Mesothelial cell of epicardium (in vitro differentiated cells): ENCODE measurements at regions not wholly inside any gene's neighbourhood (a gene's known extent, or its start where the extent isn't known, plus 50 kb on each side); places are given as distances from the start of the nearest gene placed in this dataset.

Experiments
- DNase-seq, 2 experiments: peaks; one replicate each; pipeline ENCODE4 v3.0.0; 2021; ENCODE audit warnings: low spot score in 2 of 2; ENCODE audit not compliant: unreplicated experiment in 2 of 2
- H3K27ac Mint-ChIP-seq: 2 replicates; pipeline ENCODE4 v1.8.0; 2021; ENCODE audit warnings: mixed read lengths
- H3K27me3 Mint-ChIP-seq: 2 replicates; pipeline ENCODE4 v1.8.0; 2021; ENCODE audit warnings: low read depth, mixed read lengths
- H3K36me3 Mint-ChIP-seq: 2 replicates; pipeline ENCODE4 v1.8.0; 2021; ENCODE audit warnings: mixed read lengths
- H3K4me1 Mint-ChIP-seq: 2 replicates; pipeline ENCODE4 v1.8.0; 2021; ENCODE audit warnings: mixed read lengths
- H3K4me3 Mint-ChIP-seq: 2 replicates; pipeline ENCODE4 v1.8.0; 2021; ENCODE audit warnings: mild to moderate bottlenecking, moderate library complexity, mixed read lengths
- H3K9me3 Mint-ChIP-seq: 2 replicates; pipeline ENCODE4 v1.8.0; 2021; ENCODE audit warnings: mixed read lengths
- CTCF ChIP-seq: fragments of 200-600 bp; sonication (generic); IDR thresholded peaks from one replicate; pipeline ENCODE4 v1.5.0; 2021; ENCODE audit warnings: antibody characterized with exemption; ENCODE audit not compliant: unreplicated experiment

GRCh38 chr7:46157931-46158330 is 236.9 kb upstream of the IGFBP3 start:
- H3K27ac Mint-ChIP-seq = no peak overlapping the region
- no peak overlapping the region for H3K4me3 Mint-ChIP-seq
- no peaks in the 10 kb centered on the region for H3K36me3 Mint-ChIP-seq
- TF ChIP-seq CTCF = no peak
- H3K27me3 Mint-ChIP-seq = no peaks in the 10 kb centered on the region
- peaks cover 33% of the 10 kb centered on the region for H3K4me1 Mint-ChIP-seq
- peaks cover 11% of the 10 kb centered on the region for H3K9me3 Mint-ChIP-seq
- DNase-seq = no peak

GRCh38 chr7:46157404-46157803 is 236.3 kb upstream of the IGFBP3 start:
- Mint-ChIP-seq H3K27me3 (no peaks in the 10 kb centered on the region), H3K36me3 (no peaks in the 10 kb centered on the region), H3K4me1 (peaks cover 30% of the 10 kb centered on the region), H3K27ac (no peak overlapping the region), H3K9me3 (peaks cover 11% of the 10 kb centered on the region), H3K4me3 (no peak overlapping the region)
- no peak for DNase-seq
- TF ChIP-seq CTCF = no peak

GRCh38 chr7:46156853-46157252 is 235.8 kb upstream of the IGFBP3 start:
- no peak for TF ChIP-seq CTCF
- no peak for DNase-seq

GRCh38 chr7:46156086-46156485 is 235.0 kb upstream of the IGFBP3 start:
- H3K4me1 Mint-ChIP-seq = peaks cover 22% of the 10 kb centered on the region
- no peaks in the 10 kb centered on the region for H3K27me3 Mint-ChIP-seq
- DNase-seq = no peak
- H3K27ac Mint-ChIP-seq = no peak overlapping the region
- H3K36me3 Mint-ChIP-seq = no peaks in the 10 kb centered on the region
- no peak for TF ChIP-seq CTCF
- H3K9me3 Mint-ChIP-seq = peaks cover 11% of the 10 kb centered on the region
- H3K4me3 Mint-ChIP-seq = no peak overlapping the region

More at GRCh38 chr7:46156853-46157252, 235.8 kb upstream of the IGFBP3 start:
- Mint-ChIP-seq H3K4me3 (no peak overlapping the region), H3K36me3 (no peaks in the 10 kb centered on the region), H3K4me1 (peaks cover 27% of the 10 kb centered on the region), H3K27me3 (no peaks in the 10 kb centered on the region), H3K9me3 (peaks cover 11% of the 10 kb centered on the region), H3K27ac (no peak overlapping the region)

GRCh38 chr7:46155367-46155766 is 234.3 kb upstream of the IGFBP3 start:
- H3K36me3 Mint-ChIP-seq = no peaks in the 10 kb centered on the region
- H3K27me3 Mint-ChIP-seq = no peaks in the 10 kb centered on the region
- H3K4me1 Mint-ChIP-seq = peaks cover 19% of the 10 kb centered on the region
- TF ChIP-seq CTCF = no peak
- H3K4me3 Mint-ChIP-seq = no peak overlapping the region
- DNase-seq = no peak
- H3K27ac Mint-ChIP-seq = no peak overlapping the region
- peaks cover 11% of the 10 kb centered on the region for H3K9me3 Mint-ChIP-seq
